HG02943 (cell line): ENCODE measurements at regions not wholly inside any gene's neighbourhood (a gene's known extent, or its start where the extent isn't known, plus 50 kb on each side); places are given as distances from the start of the nearest gene placed in this dataset.

ENCODE experiments used
- ATAC-seq: cut with Tn5 transposase; IDR thresholded peaks from one replicate; pipeline ENCODE4 v1.9.1; 2021; ENCODE audit warnings: mild to moderate bottlenecking, low read depth, moderate library complexity; ENCODE audit not compliant: unreplicated experiment

DNA sequence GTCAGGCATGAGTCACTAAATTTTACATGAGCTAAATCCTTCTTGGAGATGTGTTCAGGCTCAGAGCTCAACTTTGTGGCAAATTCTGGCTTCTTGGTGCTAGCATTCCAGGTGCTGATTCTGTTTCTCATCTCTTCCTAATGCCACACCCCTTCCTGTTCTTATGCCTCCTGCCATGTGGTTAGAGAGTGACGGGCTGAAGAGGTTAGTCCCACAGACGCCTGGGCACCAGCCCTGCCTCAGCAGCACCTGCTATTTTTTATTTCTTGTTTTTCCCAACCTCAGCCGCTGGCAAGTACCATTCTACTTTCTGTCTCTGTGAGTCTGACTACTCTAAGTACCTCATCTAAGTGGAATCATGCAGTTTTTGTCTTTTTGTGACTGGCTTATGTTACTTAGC is 329.5 kb downstream of the KCNRG start:
- ATAC-seq = no peak

DNA sequence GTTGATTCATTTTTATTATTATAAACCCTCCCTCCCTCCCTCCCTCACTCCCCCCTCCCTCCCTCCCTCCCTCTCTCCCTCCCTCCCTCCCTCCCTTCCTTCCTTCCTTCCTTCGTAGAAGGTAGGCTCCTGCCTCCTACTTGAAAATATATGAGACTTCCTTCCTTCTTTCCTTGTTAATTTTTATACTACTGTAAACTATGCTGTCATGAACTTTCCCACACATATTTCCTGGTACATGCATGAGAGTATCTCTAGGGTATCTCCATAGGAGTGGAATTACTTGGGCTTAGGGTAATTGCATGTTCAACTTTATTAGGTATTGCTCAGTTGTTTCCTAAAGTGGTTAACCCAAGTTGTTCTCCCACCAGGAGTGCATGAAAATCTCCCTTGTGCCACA is 330.6 kb downstream of the KCNRG start:
- no peak for ATAC-seq

DNA sequence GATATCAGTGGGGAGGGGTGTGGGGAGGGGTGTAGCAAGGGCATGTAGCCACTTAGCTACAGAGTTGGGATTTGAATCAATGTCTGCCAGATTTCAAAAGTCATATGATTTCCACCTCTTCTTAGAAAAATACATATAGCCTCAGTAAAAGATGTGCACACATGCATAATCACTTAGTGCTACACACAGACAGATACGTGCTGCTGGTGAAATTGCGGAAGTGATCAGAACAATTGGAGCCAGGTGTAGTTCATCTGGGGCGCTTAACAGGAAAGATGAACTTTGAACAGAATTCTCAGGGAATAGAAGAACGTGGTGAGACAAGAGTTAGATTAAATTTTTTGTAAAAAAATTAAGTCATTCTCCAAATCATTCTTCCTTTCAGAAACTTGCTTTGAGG is 333.1 kb downstream of the KCNRG start:
- ATAC-seq = no peak

DNA sequence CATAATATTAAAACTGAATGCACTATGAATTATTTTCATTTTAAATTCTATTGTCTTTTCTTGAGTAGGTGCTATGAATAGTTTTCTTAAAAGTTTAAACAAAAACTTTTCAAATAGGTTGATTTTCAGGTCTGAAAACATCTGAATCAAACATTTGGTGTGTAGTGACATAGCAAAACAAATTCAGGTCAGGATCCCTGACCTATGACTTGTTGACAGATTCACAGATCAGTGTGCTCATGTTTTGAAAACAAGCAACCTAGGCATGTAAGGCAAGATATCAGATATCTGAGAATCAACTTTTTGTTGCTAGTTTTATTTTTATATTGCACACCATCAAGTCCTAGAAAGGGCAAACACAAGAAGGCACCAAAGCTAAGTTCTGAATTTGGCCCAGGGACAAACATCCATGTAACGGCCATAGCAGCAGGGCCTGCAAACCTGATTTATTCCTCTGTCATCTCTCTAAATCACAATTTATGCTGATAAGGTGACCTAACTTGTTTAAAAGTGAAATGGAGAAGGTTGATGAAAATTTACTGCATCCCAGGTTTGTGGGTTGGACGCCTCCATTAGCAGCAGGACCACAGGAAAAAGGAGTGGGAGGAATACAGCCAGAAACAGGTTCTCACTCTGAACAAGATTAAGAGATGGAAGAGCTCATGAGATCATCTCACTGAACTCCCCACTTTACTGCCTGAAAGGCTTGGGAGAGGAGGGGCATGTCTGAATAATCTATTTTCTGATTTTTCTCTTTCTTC is 337.7 kb downstream of the KCNRG start:
- ATAC-seq = no peak

DNA sequence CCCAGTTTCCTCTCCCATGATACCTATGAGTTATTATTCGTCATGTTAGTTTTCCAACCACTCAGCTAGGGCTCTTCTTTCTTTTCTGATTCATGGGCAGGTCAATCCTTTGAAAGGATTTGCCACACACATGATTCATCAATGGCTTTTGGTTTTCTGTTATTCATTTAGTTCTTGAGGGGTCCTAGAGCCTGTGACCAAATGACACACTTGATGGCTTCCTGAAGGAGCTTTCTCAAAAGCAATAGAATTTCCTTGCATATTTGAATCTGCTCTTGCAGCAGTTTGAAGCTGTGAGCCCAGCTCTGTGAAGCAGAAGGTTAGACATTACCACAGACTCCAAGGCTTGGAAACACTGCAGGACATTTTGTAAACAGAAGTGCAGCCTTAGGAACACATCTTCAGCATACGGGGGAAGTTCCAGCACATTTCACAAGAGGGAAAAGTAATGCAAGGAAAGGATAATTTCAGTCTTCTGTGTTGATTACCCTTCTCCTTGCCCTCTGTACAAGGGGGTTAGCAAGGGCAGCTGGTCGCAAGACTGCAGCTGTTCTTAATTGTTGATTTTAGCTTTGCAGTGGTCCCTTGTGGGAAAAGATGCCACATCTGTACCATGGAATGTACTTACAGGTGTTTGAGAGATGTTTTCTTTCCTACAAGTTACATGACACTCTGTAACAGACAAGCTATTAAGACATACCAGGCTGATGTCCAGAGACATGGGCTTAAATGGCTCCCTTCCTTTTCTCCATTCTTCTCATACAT is 338.6 kb downstream of the KCNRG start:
- ATAC-seq = no peak

DNA sequence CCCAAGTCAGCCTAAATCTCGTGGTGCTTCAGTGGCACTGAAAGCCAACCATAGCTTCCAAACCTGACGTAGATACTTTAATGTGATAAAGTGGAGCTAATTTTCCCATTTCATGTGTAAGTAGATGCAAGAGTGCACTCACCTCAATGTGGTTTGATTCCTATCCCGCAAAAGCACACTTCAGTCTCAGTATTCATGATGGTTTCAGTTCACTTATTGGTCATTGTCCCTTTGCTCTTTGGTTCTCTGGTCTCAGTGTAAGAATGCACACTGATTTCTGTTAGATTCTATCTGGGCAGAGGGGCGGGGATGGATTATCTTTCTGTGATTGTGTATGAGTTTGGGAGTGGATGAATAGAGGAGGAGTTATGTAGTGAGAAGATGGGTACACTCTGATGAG is 340.6 kb downstream of the KCNRG start:
- no peak for ATAC-seq

DNA sequence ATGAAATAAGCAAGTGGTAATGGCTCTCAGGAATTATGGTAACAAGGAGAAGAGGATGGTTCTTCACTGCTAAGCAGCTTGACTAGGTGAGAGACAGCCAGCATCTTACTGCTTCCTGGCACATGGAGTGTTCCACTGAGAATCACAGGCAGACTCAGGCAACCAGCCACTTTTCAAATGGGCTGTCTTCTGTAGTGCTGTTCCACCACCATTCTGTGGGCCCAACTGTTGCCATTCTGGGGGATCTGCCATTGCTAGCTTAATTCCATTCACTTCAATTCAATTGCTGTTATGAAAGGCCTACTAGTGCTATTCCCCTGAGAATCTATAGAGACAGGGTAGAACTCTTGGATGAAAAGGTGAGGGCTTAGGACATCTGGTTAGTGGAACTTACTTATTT is 341.9 kb downstream of the KCNRG start:
- ATAC-seq = no peak

DNA sequence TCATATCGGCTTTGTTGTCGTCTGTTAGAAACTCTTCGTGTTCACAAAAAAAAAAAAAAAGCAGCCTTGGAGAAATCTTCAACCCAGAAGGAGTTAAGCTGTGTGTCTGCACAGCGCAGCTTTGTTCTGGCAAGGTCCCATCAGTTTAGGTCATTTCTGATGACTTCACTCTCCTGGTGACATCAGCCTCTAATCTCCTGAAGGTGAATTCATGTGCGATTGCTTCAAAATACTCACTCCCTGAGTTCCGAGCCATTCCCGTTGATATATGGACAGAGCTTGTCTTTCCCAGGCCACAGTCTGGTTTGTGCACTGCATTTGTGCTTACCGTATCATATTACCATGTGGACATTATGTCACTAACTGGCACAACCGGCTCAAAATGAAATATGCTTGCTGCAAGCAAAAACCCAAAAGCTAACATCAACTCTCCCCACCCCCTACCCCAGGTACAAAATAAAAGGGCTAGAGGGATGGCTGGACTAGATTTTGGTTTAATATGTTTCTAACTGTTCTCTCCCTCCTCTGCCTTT is 342.4 kb downstream of the KCNRG start:
- no peak for ATAC-seq

DNA sequence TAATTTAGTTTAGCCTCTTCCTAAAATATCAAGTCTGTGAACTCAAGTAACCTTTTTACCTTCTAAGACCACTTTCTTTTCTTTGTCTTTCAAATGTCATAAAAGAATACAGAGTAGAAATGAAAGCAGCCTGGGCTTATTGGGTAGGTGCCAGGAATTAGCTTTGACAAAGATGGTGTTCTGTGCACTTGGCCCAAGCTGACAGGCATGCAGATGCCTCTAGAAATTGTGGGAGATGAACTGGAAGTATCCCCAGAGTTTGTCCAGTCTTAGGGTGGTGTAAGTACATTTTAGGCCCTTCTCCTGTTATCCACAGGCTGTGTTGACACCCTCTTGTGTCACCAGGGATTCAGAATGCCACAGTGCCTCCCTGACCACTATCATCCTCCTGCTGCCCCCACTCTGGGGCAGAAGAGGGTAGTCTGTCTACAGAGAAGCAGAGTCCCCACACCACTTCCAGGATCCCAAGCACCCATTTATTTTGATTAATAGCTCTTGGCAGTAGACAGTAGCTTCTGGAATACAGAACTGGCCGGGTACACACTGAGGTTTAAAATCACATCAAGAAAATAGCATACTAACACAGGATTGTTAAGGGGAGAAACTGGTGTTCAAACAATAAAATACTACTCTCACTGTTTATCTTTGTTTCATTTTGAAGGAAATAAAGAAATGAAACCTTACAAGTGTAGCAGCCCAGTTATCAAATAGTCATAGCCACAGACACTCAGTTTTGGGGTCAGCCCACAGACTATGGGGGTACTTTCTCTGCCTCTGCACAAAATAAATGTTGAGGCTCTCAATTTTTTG is 343.2 kb downstream of the KCNRG start:
- no peak for ATAC-seq

DNA sequence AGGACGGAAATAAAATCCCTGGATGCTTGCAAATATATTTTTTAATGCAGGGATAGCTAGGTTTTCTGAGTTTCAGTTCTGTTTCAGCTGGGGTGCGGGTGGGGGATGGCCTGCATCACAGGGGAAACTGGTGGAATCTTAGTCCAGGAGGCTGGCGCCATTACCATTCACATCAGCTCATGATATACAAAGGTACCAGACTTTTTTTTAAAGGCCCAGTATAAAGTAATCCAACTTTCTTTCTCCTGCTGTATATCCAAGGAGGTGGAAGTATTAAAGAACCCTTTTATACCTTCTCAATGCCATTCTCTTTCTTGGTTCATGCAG is 343.8 kb downstream of the KCNRG start:
- ATAC-seq = no peak

DNA sequence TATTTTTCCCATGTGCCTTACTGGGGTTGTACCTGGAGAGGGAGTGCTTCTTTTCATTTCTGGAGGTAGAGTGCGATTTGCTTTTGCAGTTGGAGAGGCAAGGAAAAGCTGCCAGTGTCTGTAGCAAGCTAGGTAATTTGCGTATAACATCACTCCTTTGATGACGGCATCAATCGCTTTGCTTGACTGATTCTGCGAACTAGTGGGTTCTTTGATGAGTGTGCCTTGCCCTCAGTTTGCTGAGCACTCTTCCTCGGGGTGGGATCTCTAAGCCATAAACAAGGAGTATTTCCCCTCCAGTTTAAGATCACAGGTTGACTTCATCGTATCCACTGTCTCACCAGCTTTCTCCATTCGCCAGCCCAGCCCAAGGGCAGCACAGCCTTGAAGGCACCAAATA is 344.5 kb downstream of the KCNRG start:
- ATAC-seq = no peak

DNA sequence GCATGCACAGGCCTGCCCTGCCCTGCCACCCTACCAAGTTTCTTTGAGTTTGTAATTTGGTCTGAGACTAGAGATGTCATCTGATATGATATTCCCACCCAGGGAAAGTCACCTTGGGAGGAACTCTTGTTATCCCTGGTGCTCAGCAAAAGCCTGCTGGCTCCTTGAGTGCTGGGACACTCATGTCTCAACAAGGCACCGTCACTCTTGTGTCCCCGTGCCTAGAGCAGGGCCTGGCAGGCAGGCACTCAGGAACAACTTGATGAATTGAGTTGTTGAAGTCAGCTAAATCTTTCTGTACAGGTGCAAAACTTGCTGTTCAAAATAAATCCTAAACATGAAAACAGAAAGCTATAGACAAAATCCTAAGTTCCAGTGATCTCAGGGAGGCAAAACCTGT is 345.4 kb downstream of the KCNRG start:
- ATAC-seq = no peak

DNA sequence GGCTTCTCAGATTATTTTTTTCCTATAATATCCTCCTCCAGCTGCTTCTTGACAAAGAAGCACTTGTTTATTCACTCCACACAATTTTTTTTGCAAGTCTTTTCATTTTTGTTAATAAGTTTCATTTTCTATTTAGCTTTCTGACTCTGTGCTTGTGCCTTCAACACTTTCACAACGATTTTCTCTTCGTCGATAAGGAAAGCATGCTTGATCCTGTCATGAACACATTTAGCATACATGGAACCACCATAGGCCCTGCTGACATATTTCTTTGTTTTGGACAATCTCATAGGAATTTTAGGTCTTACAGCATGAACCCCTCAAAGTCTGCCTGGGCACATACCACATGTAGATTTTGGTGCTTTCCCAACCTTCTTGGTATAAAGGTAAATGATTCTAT is 346.0 kb downstream of the KCNRG start:
- no peak for ATAC-seq

DNA sequence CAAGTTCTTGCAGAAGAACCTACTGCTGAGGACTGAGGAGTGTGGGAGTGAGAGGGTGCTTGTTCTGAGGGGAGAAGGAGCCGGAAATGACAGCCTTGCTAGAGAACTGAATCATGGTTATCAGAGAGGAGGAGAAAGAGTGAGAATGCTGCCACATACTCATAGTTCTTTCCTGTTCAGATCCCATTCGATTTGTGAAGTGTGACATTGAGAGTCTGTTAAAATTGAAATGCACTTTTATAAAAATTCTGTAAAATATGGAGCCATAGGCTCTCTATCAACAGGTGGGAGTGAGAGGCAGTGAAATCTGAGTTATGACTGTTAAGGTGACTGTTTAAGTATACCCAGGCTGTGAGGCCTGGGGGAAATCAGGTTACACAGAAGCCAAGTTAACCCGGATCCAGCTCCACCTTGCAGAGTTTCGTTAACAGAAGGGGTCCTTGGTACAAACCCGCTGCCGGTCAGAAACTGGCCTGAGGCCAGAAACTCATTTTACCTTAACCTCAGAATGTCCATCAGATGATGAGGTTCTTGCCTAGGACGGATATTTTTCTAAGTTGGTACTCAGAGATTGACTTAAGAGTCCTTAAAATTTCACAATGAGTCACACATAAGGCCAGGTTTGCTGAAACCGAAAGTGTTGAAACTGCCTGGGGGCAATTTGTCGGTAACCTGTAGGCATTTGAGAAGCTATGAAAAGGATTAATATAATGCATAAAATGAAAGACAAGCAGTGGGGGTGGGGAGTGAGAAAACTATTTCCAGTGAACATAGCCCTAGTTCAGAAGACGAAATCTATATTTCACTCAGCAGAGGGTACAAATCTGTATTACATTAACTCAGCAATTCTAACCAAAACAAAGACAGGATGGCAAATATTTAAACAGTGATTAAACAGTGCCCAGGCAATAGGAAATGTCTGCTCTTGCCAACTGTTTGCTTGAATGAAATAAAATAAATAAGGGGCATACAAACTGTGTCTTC is 350.5 kb downstream of the KCNRG start:
- peak; percentile 55 for ATAC-seq

DNA sequence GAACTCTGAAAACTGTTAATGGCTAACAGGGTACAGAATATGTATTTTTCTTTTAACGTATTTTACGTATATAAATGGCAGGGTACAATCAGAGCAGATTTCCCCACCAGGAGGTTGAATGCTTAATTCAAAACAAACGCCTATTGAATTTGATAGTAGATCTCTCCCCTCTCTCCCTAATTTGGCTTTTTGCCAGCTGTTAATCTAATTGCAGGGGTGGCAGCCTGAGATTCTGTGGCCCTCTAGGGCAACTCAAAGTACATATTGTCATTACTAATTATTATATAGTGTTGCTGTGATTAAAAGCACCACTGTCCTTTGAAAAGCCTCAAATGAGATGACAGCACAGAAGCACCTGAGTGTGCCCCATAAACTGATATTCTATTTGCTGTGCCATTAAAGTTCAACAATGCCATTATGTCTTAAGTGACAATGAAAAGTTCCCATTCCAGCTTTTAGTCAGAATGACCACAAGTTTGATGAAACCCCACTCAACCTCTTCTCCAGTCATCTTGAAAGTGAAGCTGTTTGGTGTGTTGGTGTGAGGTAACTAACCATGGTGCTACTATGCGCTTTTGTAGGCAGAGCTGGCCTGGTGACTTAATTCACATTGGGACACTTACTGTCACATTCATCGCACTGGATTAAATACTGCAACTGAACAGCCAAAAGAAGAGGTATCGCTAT is 351.4 kb downstream of the KCNRG start:
- peak; percentile 51 for ATAC-seq

DNA sequence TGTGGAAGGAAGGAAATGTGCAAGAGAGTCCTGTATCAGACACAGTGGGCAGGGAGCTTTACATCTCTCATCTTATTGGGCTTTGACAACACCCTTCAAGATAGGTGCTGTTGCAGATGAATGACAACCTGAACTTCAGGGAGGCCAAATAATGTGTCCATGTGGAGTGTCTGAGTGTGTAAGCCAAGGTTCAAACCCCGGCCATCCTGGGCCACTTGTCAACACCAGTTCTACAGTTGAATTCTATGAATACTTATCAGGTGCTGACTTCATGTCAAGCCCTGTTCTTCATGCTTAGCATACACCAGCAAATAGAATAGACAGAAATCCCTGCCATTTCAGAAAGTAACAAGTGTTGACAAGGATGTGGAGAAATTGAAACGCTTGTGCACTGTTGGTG is 354.4 kb downstream of the KCNRG start:
- ATAC-seq = no peak

DNA sequence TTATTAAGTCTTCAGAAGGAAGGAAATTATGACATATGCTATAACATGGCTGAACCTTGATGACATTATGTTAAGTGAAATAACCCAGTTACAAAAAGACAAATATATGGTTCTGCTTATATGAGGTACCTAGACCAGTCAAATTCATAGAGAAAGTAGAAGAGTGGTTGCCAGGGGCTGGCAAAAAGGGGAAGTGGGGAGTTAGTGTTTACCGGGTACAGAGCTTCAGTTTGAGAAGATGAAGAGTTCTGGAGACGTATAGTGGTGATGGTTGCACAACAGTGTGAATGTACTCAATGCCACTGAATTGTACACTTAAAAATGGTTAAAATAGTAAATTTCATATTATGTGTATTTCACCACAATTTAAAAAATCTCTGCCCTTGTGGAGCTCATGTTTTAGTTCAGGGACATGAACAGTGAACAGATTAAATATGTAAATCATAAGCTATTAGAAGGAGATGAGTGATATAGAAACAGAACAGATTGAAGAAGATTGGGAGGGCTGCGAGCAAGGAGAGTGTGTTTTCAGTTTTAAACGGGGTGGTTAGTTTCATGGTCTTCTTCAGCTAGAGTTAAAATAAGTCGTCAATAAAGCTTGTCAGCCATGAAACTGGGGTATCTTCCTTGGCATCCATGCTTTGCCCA is 355.2 kb downstream of the KCNRG start:
- no peak for ATAC-seq

DNA sequence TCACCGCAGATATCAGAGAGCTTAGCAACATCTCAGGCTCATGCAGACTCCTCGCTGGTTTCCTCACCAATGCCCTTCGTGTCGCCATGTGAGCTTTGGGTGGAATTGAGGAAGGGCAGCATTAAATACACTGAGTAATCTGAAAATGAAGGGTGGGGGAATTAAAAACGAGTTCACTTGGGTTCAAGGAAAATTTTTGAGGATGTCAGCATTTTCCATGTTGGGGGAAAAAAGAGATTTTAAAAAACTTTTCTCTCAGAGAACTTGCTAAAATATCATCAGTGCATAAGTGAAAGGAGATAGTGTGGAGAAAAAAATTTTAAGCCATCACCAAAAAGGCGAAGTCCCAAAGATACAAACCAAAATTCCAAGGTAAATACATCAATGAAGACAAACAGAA is 359.3 kb downstream of the KCNRG start:
- ATAC-seq = no peak

DNA sequence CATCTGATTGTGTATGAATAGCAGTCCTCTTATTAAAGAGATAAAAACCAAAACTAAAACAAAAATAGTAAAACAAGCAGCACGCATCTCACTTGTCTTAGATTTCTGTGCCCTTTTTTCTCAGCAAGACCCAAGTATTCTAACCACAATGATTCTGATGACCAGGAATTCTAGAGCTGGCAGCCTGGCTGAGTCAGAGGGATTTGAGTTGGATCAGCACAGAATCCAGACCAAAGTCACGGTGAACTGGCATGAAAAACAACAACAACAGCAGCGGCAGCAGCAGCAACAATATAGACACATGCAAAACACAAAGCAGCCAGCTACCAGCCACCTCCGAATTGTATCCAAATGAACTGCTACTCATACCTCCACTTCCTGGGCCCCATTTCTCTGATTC is 360.5 kb downstream of the KCNRG start:
- no peak for ATAC-seq
